ENCODE measurements at regions not wholly inside any gene's neighbourhood (a gene's known extent, or its start where the extent isn't known, plus 50 kb on each side); places are given as distances from the start of the nearest gene placed in this dataset.

DNA sequence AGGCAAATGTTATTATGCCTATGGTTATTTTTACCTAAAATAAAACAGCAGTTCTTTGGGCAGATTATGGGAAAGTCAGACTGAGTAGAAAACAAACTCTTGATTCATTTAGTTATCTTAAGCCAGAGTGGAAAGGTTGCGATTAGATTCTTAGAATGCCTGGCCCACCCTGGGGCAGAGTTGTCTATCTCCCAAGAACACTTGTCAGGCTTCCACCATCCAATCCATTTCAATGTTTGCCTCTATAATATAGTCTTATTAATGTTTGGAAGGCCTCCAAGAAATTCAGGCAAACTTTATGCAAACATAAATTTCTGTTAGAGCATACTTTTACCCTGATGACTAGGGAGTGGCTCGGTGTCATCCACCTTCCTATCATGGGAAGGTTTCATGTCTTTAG lies 207.0 kb downstream of the SLITRK6 start:
- TF ChIP-seq, protein P1, sequence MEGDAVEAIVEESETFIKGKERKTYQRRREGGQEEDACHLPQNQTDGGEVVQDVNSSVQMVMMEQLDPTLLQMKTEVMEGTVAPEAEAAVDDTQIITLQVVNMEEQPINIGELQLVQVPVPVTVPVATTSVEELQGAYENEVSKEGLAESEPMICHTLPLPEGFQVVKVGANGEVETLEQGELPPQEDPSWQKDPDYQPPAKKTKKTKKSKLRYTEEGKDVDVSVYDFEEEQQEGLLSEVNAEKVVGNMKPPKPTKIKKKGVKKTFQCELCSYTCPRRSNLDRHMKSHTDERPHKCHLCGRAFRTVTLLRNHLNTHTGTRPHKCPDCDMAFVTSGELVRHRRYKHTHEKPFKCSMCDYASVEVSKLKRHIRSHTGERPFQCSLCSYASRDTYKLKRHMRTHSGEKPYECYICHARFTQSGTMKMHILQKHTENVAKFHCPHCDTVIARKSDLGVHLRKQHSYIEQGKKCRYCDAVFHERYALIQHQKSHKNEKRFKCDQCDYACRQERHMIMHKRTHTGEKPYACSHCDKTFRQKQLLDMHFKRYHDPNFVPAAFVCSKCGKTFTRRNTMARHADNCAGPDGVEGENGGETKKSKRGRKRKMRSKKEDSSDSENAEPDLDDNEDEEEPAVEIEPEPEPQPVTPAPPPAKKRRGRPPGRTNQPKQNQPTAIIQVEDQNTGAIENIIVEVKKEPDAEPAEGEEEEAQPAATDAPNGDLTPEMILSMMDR (IDR thresholded peaks at IDR 0.05; ENCODE audit: borderline replicate concordance, extremely low read depth, low read length, poor library complexity, severe bottlenecking), result no peak
- no peak for TF ChIP-seq EZH2 (IDR thresholded peaks at IDR 0.05; ENCODE audit: borderline replicate concordance, low read depth, low read length, severe bottlenecking)
